HG03469 (cell line): ENCODE measurements at regions not wholly inside any gene's neighbourhood (a gene's known extent, or its start where the extent isn't known, plus 50 kb on each side); places are given as distances from the start of the nearest gene placed in this dataset.

Source experiments
- ATAC-seq: cut with Tn5 transposase; IDR thresholded peaks from one replicate; pipeline ENCODE4 v1.9.1; 2021; ENCODE audit warnings: mild to moderate bottlenecking, moderate library complexity, moderate number of reproducible peaks; ENCODE audit not compliant: unreplicated experiment

GRCh38 chr4:58711039-58711438 lies 1600.9 kb upstream of the IGFBP7 start:
- no peak for ATAC-seq

DNA sequence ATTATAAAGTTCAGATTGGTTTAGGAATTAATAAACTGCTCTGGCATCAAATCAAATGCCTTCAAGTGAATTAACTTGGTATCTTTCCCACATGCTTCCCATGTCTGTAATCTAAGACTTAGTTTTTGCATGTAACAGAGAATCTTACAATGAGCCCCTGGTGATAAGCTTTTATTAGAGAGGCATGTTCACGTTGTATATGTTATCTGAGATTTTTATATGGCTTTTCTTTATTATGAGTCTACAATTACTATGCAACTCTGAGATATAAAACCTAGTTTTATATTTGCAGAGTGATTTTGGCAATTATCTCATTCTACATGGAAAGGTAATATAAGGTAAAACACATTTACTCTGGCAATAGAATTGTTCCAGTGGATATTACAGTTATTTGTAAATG lies 1578.4 kb upstream of the IGFBP7 start:
- ATAC-seq = no peak

DNA sequence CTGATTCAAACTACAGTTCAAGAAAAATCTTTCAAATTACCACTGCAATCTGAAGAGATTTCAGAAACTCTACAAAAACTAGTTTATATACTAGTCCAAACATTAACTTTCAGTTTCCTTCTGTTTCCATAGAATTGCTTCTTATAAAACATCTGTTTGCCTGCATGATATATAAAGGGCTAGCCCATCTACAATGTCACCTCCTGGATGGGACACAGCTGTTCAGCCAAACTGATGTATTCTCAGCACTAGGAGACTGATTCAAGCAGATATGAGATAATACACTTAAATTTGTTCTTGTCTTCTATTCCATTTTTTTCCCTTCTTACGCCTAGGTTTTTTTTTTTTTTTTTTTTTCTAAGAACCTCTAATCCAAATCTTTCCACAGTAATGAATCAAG lies 1569.7 kb upstream of the IGFBP7 start:
- ATAC-seq = no peak

DNA sequence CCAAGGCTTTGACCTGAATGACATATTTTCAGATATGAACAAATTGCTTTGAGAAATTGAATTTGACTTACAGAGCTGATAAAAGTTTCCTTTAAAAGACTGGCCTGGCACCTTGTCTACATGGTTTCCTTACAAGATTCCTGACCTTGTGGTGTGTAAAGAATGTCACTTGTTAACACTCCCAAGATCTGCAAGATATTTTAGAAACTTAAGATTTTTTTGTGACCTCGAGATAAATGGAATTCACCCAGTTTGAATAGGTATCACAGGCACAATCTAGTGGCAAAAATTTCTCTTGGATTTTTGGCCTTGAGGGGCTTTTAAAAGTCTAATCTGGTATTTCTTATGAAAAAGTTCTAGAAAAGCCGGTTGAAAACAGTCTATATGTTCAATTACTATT lies 1568.9 kb upstream of the IGFBP7 start:
- ATAC-seq = no peak

- ATAC-seq = no peak
These were observed 1559.6 kb upstream of the IGFBP7 start for GRCh38 chr4:58669783-58670182.

DNA sequence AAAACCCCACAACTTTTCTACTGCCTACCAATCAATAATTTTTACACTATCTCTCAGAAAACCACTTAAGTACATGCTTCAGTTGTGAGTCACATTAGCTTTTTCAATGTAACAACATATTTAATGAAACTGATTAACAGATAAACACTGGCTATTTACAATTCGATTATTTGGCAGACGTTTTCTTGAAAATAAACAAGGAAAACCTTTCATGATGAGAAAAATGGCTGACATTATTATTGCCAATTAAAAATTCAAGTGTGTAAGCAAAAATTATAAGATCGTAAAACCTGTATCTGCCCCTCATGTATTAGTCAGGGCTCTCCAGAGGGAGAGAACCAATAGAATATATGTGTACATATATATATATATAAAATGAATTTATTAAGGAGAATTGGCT lies 1555.5 kb upstream of the IGFBP7 start:
- no peak for ATAC-seq

GRCh38 chr4:58658701-58659100 lies 1548.5 kb upstream of the IGFBP7 start:
- ATAC-seq = no peak

- no peak for ATAC-seq
These were observed 1543.1 kb upstream of the IGFBP7 start for GRCh38 chr4:58653251-58653650.

GRCh38 chr4:58649226-58649625 lies 1539.0 kb upstream of the IGFBP7 start:
- no peak for ATAC-seq

DNA sequence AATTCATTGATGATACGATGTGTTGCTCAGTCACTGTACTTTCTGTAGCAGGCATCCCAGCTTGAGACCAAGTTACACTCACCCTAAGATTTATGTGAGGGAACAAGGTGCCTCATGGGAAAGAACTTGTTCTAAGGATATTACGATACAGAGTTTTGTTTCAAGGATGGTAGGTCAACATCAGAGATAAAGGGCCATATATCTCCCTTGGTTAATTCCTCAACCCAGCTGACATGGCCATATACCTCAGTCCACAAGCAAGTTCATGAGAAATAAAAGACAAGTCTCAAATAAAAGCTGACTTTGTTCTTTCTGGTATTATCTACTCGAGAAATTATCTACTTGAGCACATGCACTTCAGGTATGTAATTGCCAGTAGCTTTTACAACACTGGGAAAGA lies 1535.9 kb upstream of the IGFBP7 start:
- ATAC-seq = no peak

GRCh38 chr4:58644549-58644948 lies 1534.4 kb upstream of the IGFBP7 start:
- no peak for ATAC-seq

- ATAC-seq = no peak
These were observed 1526.2 kb upstream of the IGFBP7 start for GRCh38 chr4:58636381-58636780.

- no peak for ATAC-seq
These were observed 1507.0 kb upstream of the IGFBP7 start for GRCh38 chr4:58617226-58617625.

GRCh38 chr4:58611012-58611411 lies 1500.8 kb upstream of the IGFBP7 start:
- no peak for ATAC-seq

DNA sequence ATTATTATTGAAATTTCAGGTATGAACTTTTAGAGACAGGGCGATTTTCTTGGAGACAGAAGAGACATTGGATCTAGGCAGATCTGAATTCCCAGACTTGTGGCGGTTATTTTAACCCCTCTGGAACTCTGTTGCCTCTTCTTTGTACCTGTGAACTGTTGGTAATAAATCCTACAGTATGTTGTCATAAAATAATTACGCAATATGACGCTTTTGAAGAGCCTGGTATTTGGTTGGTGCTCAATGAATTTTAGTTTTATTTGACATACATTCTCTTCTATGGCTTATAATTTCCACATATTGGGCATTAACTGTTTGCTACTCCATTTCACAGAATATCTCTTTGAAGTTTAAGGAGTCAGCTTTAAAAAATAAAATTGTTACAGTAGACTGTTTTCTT lies 1496.1 kb upstream of the IGFBP7 start:
- no peak for ATAC-seq

GRCh38 chr4:58603951-58604350 lies 1493.8 kb upstream of the IGFBP7 start:
- ATAC-seq = no peak

GRCh38 chr4:58602731-58603359 lies 1492.7 kb upstream of the IGFBP7 start:
- no peak for ATAC-seq

DNA sequence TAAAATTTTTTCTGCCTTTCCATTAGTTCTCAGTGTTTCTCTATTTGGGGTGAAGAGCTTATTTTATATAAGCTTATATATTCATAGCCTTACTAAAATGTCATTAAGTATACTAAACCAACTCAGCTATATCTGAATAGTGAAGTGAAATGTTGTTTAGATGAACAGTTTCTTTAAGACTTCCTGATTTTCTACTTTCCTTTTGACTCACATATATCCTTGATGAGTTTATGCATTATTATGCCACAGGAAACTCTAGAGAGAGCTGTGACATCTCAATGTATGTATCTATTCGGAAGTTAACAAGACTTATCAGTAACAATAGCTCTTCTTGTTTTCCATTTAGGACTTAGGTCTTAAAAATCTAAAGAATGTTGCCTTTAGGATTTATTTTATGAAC lies 1491.8 kb upstream of the IGFBP7 start:
- ATAC-seq = no peak

DNA sequence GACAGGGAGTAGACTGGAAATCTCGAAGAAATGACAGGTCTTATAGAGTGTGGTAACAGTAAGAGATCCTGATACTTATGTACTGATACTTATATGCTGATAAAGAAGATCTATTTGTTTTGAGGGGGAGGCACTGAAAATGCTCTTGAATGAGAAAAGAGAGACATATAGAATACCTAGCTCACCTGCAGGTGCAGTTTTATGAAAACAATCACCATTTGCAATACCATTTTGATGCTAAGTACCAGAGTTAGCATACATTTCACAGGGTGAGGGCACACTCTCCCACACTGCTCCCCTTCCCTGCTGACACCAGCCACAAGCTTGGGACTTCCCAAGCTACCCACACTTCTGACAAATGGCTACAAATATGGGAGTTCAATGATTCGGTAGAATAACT lies 1490.1 kb upstream of the IGFBP7 start:
- no peak for ATAC-seq

DNA sequence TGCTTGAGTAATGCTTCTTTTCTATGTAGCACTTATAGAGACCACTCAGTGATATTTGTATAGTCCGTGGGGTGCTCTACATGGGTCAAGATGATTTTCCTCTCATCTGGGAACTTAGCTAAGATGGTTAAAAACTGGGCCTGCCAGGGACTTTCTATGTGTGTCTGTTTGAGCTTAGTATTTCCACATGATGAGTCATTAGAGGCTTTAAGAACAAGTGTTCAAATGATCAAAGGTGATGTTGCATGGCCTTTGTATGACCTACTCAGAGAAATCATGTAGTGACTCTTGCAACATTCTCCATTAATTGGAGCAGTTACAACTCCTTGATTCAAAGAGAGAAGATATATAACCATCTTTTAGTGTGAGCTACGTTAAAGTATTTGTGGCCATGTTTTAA lies 1480.5 kb upstream of the IGFBP7 start:
- no peak for ATAC-seq

DNA sequence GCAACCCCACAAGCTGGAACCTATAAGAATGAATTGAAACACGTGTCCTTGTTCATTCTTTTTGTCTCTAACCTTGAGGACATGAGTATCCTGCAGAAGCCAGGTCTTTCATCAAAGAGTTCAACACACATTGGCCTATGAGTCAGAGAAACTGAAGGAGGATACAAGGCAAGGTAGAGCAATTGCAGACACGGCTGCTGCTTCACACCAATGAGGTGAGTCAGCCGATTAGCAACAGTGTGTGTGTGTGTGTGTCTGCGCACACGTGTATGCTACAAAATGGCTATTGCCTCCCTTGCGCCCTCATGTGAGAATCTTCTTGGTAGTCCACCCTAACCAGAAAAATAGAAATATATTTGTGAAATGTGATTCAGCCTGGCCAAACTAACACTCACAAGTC lies 1477.7 kb upstream of the IGFBP7 start:
- no peak for ATAC-seq

DNA sequence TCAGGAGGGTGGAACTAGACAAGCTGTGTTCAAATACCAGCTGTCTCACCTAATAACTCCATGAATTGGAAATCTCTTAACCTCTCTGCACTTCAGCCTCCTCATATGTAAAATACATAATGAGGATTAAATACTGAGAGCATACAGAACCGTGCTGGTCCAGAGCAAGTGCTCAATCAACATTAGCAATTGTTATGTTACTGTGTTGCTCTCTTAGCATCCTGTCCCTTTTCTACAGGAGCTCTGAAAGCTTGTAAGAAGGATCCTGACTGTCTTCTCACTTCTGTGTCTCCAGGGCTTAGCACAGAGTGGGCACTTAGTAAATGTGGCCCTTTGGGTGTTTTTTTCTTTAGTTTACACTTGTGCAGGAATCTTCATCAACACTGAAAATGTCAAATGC lies 1456.1 kb upstream of the IGFBP7 start:
- ATAC-seq = no peak

GRCh38 chr4:58564695-58565475 lies 1454.7 kb upstream of the IGFBP7 start:
- ATAC-seq = no peak
